A549 (cell line): ENCODE measurements at regions not wholly inside any gene's neighbourhood (a gene's known extent, or its start where the extent isn't known, plus 50 kb on each side); places are given as distances from the start of the nearest gene placed in this dataset.

Experiments used
- ATAC-seq, 2 experiments: fragments of 200-7000 bp in 1 of 2; fragments of >200 bp in 1 of 2; cut with Nextera tagmentation in 1 of 2; cut with Tn5 transposase in 1 of 2; 3 replicates each; pipeline versions ENCODE4 v1.8.0 to v1.9.1; 2018 to 2020; ENCODE audit warnings: mild to moderate bottlenecking in 1 of 2, moderate library complexity in 1 of 2
- CTCF ChIA-PET: fragments of 300-600 bp; sonication (Branson Sonifier 250); formaldehyde crosslinking; extraction: SDS; loops from one replicate; lab custom pipeline; 2021; ENCODE audit warnings: antibody characterized with exemption, inconsistent platforms; lab: Yijun Ruan, JAX
- POLR2A ChIA-PET: fragments of 350-600 bp; formaldehyde crosslinking; extraction: SDS; loops from one replicate; lab custom pipeline; 2021; ENCODE audit warnings: antibody characterized with exemption, inconsistent platforms; lab: Yijun Ruan, JAX
- DNase-seq, 2 experiments: peaks; one replicate each; pipeline versions ENCODE4 v3.0.0 to v3.0.0-alpha.2; 2011 to 2016; ENCODE audit warnings: low read depth in 1 of 2, low spot score in 1 of 2
- FAIRE-seq: peaks from 2 replicates; lab custom pipeline; 2011; peaks lifted over from hg19 to GRCh38; lab: Jason Lieb, UNC
- H3K27ac ChIP-seq, 2 experiments: fragments of >200 bp; sonication (Bioruptor Twin); formaldehyde crosslinking; 3 replicates each; pipeline ENCODE4 v1.5.1; 2016 to 2017
- H3K4me1 ChIP-seq: fragments of >200 bp; sonication (Bioruptor Twin); formaldehyde crosslinking; 3 replicates; pipeline ENCODE4 v1.6.1; 2016
- H3K4me2 ChIP-seq: fragments of >200 bp; sonication (Bioruptor Twin); formaldehyde crosslinking; 3 replicates; pipeline ENCODE4 v1.6.1; 2016
- H3K4me3 ChIP-seq: fragments of >200 bp; sonication (Bioruptor Twin); formaldehyde crosslinking; 3 replicates; pipeline ENCODE4 v1.5.1; 2016
- H3K9me3 ChIP-seq: fragments of >200 bp; sonication (Bioruptor Twin); formaldehyde crosslinking; 3 replicates; pipeline ENCODE4 v1.6.1; 2016
- BCL3 ChIP-seq: fragments of >200 bp; sonication (Bioruptor Twin); formaldehyde crosslinking; IDR thresholded peaks from 3 replicates; pipeline ENCODE4 v1.6.1; 2016
- CBX2 ChIP-seq: fragments of 200-600 bp; sonication (generic); IDR thresholded peaks from 2 replicates; pipeline ENCODE4 v1.6.1; 2016; ENCODE audit warnings: low read depth, mild to moderate bottlenecking, borderline replicate concordance
- CHD4 ChIP-seq: fragments of 200-600 bp; sonication (generic); IDR thresholded peaks from 2 replicates; pipeline ENCODE4 v1.6.1; 2016; ENCODE audit warnings: antibody characterized with exemption, mild to moderate bottlenecking, borderline replicate concordance
- CTCF ChIP-seq: fragments of >200 bp; sonication (Bioruptor Twin); formaldehyde crosslinking; IDR thresholded peaks from 3 replicates; pipeline ENCODE4 v1.5.1; 2016
- EHF ChIP-seq: fragments of 250-450 bp; sonication (Bioruptor Pico); IDR thresholded peaks from 2 replicates; pipeline ENCODE4 v1.5.0; 2020; ENCODE audit warnings: mild to moderate bottlenecking
- EP300 ChIP-seq, 2 experiments: fragments of >200 bp; sonication (Bioruptor Twin); formaldehyde crosslinking; IDR thresholded peaks; 2 replicates in 1 of 2; 3 replicates in 1 of 2; pipeline ENCODE4 v1.6.1; 2016 to 2017
- FOSB ChIP-seq: fragments of 250-450 bp; sonication (Bioruptor Pico); IDR thresholded peaks from 2 replicates; pipeline ENCODE4 v1.5.0; 2020; ENCODE audit warnings: mild to moderate bottlenecking, moderate library complexity
- HDAC2 ChIP-seq: fragments of 200-600 bp; sonication (generic); IDR thresholded peaks from 2 replicates; pipeline ENCODE4 v1.6.1; 2016
- HES2 ChIP-seq: fragments of >200 bp; sonication (Bioruptor Twin); formaldehyde crosslinking; IDR thresholded peaks from 2 replicates; pipeline ENCODE4 v1.6.1; 2016
- HOXB13 ChIP-seq: fragments of 250-450 bp; sonication (Bioruptor Pico); IDR thresholded peaks from 2 replicates; pipeline ENCODE4 v1.5.0; 2020; ENCODE audit warnings: low read depth, mild to moderate bottlenecking, moderate library complexity
- JUNB ChIP-seq: fragments of >200 bp; sonication (Bioruptor Twin); formaldehyde crosslinking; IDR thresholded peaks from 2 replicates; pipeline ENCODE4 v1.6.1; 2016
- KDM1A ChIP-seq: fragments of 200-600 bp; sonication (generic); IDR thresholded peaks from 2 replicates; pipeline ENCODE4 v1.6.1; 2016; ENCODE audit warnings: low read depth, mild to moderate bottlenecking
- MYC ChIP-seq: IDR thresholded peaks from 2 replicates; pipeline ENCODE4 v1.6.1; 2012; ENCODE audit warnings: mild to moderate bottlenecking, inconsistent platforms, low read length, improper control_type of control experiment, borderline replicate concordance
- NR3C1 ChIP-seq: fragments of >200 bp; sonication (Bioruptor Twin); formaldehyde crosslinking; IDR thresholded peaks from 3 replicates; pipeline ENCODE4 v1.6.1; 2017
- POLR2AphosphoS2 ChIP-seq: conservative IDR thresholded peaks from 2 replicates; pipeline ENCODE4 v1.6.1; 2012; ENCODE audit warnings: low read length, improper control_type of control experiment, inconsistent platforms
- RAD21 ChIP-seq, 2 experiments: fragments of >200 bp in 1 of 2; sonication (Bioruptor Twin) in 1 of 2; formaldehyde crosslinking in 1 of 2; IDR thresholded peaks in 1 of 2; conservative IDR thresholded peaks in 1 of 2; 2 replicates in 1 of 2; 3 replicates in 1 of 2; pipeline ENCODE4 v1.6.1; 2012 to 2018; ENCODE audit warnings: inconsistent platforms in 1 of 2
- RCOR1 ChIP-seq: fragments of 150-350 bp; IDR thresholded peaks from 2 replicates; pipeline ENCODE4 v1.6.1; 2014; ENCODE audit warnings: antibody characterized with exemption, low read length, low read depth
- REST ChIP-seq: fragments of 200-600 bp; sonication (generic); IDR thresholded peaks from 2 replicates; pipeline ENCODE4 v1.6.1; 2016; ENCODE audit warnings: antibody characterized with exemption, mild to moderate bottlenecking, moderate library complexity
- RFX5 ChIP-seq: fragments of 450-650 bp; IDR thresholded peaks from 2 replicates; pipeline ENCODE4 v1.7.1; 2014; ENCODE audit warnings: antibody characterized with exemption, mild to moderate bottlenecking, moderate library complexity
- RNF2 ChIP-seq: fragments of 200-600 bp; sonication (generic); IDR thresholded peaks from 2 replicates; pipeline ENCODE4 v1.6.1; 2016; ENCODE audit warnings: low read depth, mild to moderate bottlenecking, antibody characterized with exemption, moderate library complexity, borderline replicate concordance
- USF2 ChIP-seq: fragments of 450-650 bp; IDR thresholded peaks from 2 replicates; pipeline ENCODE4 v1.6.1; 2014; ENCODE audit warnings: antibody characterized with exemption
- ZC3H11A ChIP-seq: fragments of 450-650 bp; IDR thresholded peaks from 2 replicates; pipeline ENCODE4 v1.6.1; 2014; ENCODE audit warnings: antibody characterized with exemption, mild to moderate bottlenecking
- ZFP36 ChIP-seq: fragments of 450-650 bp; IDR thresholded peaks from 2 replicates; pipeline ENCODE4 v1.6.1; 2014; ENCODE audit warnings: borderline replicate concordance; ENCODE audit not compliant: partially characterized antibody
- WGBS: methylation state at CpG from one replicate; pipeline ENCODE4 v1.1.6; 2017; ENCODE audit errors: missing lambda C conversion rate; 5-methylcytosine and 5-hydroxymethylcytosine counted together

GRCh38 chr16:51592535-51593300 lies 441.6 kb upstream of the SALL1 start (continued):
- no peak for TF ChIP-seq BCL3
- no peak for TF ChIP-seq MYC
- no peak for TF ChIP-seq ZC3H11A

- Histone ChIP-seq H3K9me3 (no peaks in the 10 kb centered on the region), H3K4me3 (peak overlapping the region; percentile 21; the same call in 2 of the 3 replicates), H3K4me1 (peaks cover 10% of the 10 kb centered on the region; the same call in 1 of the 3 replicates), H3K4me2 (peak overlapping the region; percentile 69), H3K27ac (peak overlapping the region; percentile 11 to 28; a peak in 2 of 6 replicates)
- WGBS: 23% methylated on average over 9 of the region's 9 CpGs
- DNase-seq (no peak), FAIRE-seq (no peak), ATAC-seq (no peak)
- ChIA-PET CTCF (no interaction called here), POLR2A (no interaction called here)
- TF ChIP-seq POLR2AphosphoS2: no peak
- no peak for TF ChIP-seq CBX2
- no peak for TF ChIP-seq REST
- TF ChIP-seq EP300 (IDR thresholded peaks at IDR 0.05): no peak
- no peak for TF ChIP-seq RFX5
- no peak for TF ChIP-seq HOXB13
- no peak for TF ChIP-seq CTCF
- TF ChIP-seq HDAC2: no peak
- no peak for TF ChIP-seq RCOR1
- TF ChIP-seq EHF (CRISPR knock-in tag): no peak
- TF ChIP-seq RAD21 (conservative IDR thresholded peaks at IDR 0.05 in 1 of 2, IDR thresholded peaks at IDR 0.05 in 1 of 2): no peak
- no peak for TF ChIP-seq JUNB
These were observed 441.0 kb upstream of the SALL1 start for GRCh38 chr16:51592001-51592501.

- FAIRE-seq: no peak
- Histone ChIP-seq H3K4me2 (peak overlapping the region; percentile 69), H3K4me3 (no peak overlapping the region), H3K9me3 (no peaks in the 10 kb centered on the region), H3K4me1 (peaks cover 10% of the 10 kb centered on the region; the same call in 1 of the 3 replicates), H3K27ac (no peak overlapping the region; a peak in 1 of 6 replicates)
- POLR2A ChIA-PET: no interaction called here
- CTCF ChIA-PET: no interaction called here
- no peak for DNase-seq
- WGBS: 35% methylated on average over 2 of the region's 2 CpGs
- ATAC-seq: no peak
- TF ChIP-seq CHD4: no peak
- TF ChIP-seq REST: no peak
- TF ChIP-seq USF2: no peak
- TF ChIP-seq NR3C1: no peak
- no peak for TF ChIP-seq HOXB13
- no peak for TF ChIP-seq KDM1A
- no peak for TF ChIP-seq RNF2
- TF ChIP-seq HES2: no peak
- TF ChIP-seq FOSB (CRISPR knock-in tag): no peak
- no peak for TF ChIP-seq ZFP36
These were observed 440.4 kb upstream of the SALL1 start for GRCh38 chr16:51591480-51591879.
